ENCODE measurements at regions not wholly inside any gene's neighbourhood (a gene's known extent, or its start where the extent isn't known, plus 50 kb on each side); places are given as distances from the start of the nearest gene placed in this dataset.

DNA sequence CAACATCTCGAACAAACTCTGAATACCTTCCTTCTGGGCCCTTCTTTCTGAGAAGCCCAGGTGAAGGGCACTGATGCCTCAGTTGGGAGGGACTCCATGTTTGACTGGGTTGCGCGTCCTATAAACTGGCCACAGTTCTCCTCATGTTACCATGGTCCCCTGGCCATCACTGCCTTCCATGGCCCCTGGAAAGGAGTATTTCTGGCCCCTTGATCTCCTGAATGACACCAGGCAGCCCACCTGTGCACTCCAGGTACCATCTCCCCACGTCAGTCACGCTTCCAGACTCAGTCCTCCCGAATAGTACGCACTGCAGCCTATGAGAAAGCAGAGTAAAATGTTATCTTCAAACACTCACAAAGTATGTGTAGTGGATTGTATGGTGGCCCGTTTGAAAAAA lies 73.9 kb downstream of the ACKR3 start:
- ChIA-PET CTCF (ENCODE audit: low intra/inter-chr PET ratio, low total read pairs) (no interaction called here), POLR2A (no interaction called here)
- Histone ChIP-seq H4K20me1 (ENCODE audit: insufficient read depth, low read length) (no peaks in the 10 kb centered on the region), H3K9ac (ENCODE audit: insufficient read depth, low read depth, low read length) (no peak overlapping the region), H3K4me1 (ENCODE audit: insufficient read depth, low read length) (peaks cover 15% of the 10 kb centered on the region; the same call in 1 of the 2 replicates), H3K4me3 (replicated peaks in 1 of 3; ENCODE audit: insufficient read depth in 1 of 3, low read depth in 2 of 3, low read length in 3 of 3) (no peak overlapping the region), H3K27ac (ENCODE audit: extremely low read length, insufficient read depth, low read length) (no peak overlapping the region), H3K27me3 (ENCODE audit: control insufficient read depth in 1 of 2, insufficient read depth in 2 of 2, low read length in 2 of 2) (peaks cover 0 to 10% of the 10 kb centered on the region in 2 experiments; a peak in 1 of 5 replicates), H3K36me3 (replicated peaks in 1 of 2; ENCODE audit: control insufficient read depth in 1 of 2, insufficient read depth in 2 of 2, low read length in 2 of 2) (no peaks in the 10 kb centered on the region), H3K9me3 (ENCODE audit: low read length) (0 out of 2 replicates have a peak, but pooled peaks cover 9% of the 10 kb centered on the region), H2AFZ (ENCODE audit: low read length) (no peak overlapping the region), H3K4me2 (ENCODE audit: low read depth, low read length) (no peak overlapping the region), H3K79me2 (ENCODE audit: insufficient read depth, low read length) (no peaks in the 10 kb centered on the region)
- BruUV-seq (replicated peaks), result no TSS peak
- DNase-seq (ENCODE audit: low spot score), result no peak
- intact Hi-C loops (cut with micrococcal nuclease; ENCODE audit: unreplicated experiment) (no loop called here), in situ Hi-C loops (cut with HindIII; ENCODE audit: extremely low pct_ligation_motif_present, low pct_unique_long_range_greater_than_20kb) (no loop called here)
- no peak for ATAC-seq
- no peak for FAIRE-seq
- 37% methylated on average over 8 of the region's 8 CpGs for WGBS (ENCODE audit: low lambda C conversion rate)
- TF ChIP-seq, protein P1, sequence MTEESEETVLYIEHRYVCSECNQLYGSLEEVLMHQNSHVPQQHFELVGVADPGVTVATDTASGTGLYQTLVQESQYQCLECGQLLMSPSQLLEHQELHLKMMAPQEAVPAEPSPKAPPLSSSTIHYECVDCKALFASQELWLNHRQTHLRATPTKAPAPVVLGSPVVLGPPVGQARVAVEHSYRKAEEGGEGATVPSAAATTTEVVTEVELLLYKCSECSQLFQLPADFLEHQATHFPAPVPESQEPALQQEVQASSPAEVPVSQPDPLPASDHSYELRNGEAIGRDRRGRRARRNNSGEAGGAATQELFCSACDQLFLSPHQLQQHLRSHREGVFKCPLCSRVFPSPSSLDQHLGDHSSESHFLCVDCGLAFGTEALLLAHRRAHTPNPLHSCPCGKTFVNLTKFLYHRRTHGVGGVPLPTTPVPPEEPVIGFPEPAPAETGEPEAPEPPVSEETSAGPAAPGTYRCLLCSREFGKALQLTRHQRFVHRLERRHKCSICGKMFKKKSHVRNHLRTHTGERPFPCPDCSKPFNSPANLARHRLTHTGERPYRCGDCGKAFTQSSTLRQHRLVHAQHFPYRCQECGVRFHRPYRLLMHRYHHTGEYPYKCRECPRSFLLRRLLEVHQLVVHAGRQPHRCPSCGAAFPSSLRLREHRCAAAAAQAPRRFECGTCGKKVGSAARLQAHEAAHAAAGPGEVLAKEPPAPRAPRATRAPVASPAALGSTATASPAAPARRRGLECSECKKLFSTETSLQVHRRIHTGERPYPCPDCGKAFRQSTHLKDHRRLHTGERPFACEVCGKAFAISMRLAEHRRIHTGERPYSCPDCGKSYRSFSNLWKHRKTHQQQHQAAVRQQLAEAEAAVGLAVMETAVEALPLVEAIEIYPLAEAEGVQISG (CRISPR knock-in tag; IDR thresholded peaks at IDR 0.05), result no peak
- TF ChIP-seq MIER2 (CRISPR knock-in tag; IDR thresholded peaks at IDR 0.05), result no peak

DNA sequence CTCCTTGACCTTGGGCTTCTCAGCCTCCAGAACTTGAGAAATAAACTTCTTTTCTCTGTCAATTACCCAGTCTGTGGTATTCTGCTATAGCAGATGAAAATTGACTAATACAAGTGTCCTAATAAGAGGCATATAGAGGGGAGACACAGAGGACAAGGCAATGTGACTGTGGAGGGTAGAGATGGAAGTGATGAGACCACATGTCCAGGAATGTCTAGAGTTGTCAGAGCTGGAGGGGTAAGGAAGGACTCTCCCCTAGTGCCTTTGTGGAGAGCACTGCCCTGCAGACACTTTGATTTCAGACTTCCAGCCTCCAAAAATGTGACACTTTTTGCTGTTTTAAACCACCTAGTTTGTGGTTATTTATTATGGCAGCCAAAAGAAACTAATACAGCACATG lies 74.4 kb downstream of the ACKR3 start:
- ATAC-seq (no peak), DNase-seq (ENCODE audit: low spot score) (no peak), FAIRE-seq (no peak)
- Histone ChIP-seq H3K9me3 (ENCODE audit: low read length) (0 out of 2 replicates have a peak, but pooled peaks cover 9% of the 10 kb centered on the region), H2AFZ (ENCODE audit: low read length) (no peak overlapping the region), H3K27me3 (ENCODE audit: control insufficient read depth in 1 of 2, insufficient read depth in 2 of 2, low read length in 2 of 2) (peaks cover 0 to 10% of the 10 kb centered on the region in 2 experiments; a peak in 1 of 5 replicates), H3K4me2 (ENCODE audit: low read depth, low read length) (no peak overlapping the region), H4K20me1 (ENCODE audit: insufficient read depth, low read length) (no peaks in the 10 kb centered on the region), H3K4me1 (ENCODE audit: insufficient read depth, low read length) (peaks cover 15% of the 10 kb centered on the region; the same call in 1 of the 2 replicates), H3K36me3 (replicated peaks in 1 of 2; ENCODE audit: control insufficient read depth in 1 of 2, insufficient read depth in 2 of 2, low read length in 2 of 2) (no peaks in the 10 kb centered on the region), H3K79me2 (ENCODE audit: insufficient read depth, low read length) (no peaks in the 10 kb centered on the region), H3K27ac (ENCODE audit: extremely low read length, insufficient read depth, low read length) (no peak overlapping the region), H3K9ac (ENCODE audit: insufficient read depth, low read depth, low read length) (no peak overlapping the region), H3K4me3 (replicated peaks in 1 of 3; ENCODE audit: insufficient read depth in 1 of 3, low read depth in 2 of 3, low read length in 3 of 3) (no peak overlapping the region)
- CTCF ChIA-PET (ENCODE audit: low intra/inter-chr PET ratio, low total read pairs), result no interaction called here
- POLR2A ChIA-PET, result no interaction called here
- no TSS peak for BruUV-seq (replicated peaks)
- in situ Hi-C loops (cut with HindIII; ENCODE audit: extremely low pct_ligation_motif_present, low pct_unique_long_range_greater_than_20kb), result no loop called here
- intact Hi-C loops (cut with micrococcal nuclease; ENCODE audit: unreplicated experiment), result no loop called here
- TF ChIP-seq ZNF549 (CRISPR knock-in tag; IDR thresholded peaks at IDR 0.05), result no peak
- no peak for TF ChIP-seq ARNTL (CRISPR knock-in tag; IDR thresholded peaks at IDR 0.05)
- no peak for TF ChIP-seq ZNF577 (CRISPR knock-in tag; IDR thresholded peaks at IDR 0.05; ENCODE audit: borderline replicate concordance, low read depth)
- TF ChIP-seq CC2D1A (CRISPR knock-in tag; IDR thresholded peaks at IDR 0.05), result no peak
- TF ChIP-seq ZNF232 (CRISPR knock-in tag; IDR thresholded peaks at IDR 0.05; ENCODE audit: borderline replicate concordance), result no peak
- TF ChIP-seq, protein P2, sequence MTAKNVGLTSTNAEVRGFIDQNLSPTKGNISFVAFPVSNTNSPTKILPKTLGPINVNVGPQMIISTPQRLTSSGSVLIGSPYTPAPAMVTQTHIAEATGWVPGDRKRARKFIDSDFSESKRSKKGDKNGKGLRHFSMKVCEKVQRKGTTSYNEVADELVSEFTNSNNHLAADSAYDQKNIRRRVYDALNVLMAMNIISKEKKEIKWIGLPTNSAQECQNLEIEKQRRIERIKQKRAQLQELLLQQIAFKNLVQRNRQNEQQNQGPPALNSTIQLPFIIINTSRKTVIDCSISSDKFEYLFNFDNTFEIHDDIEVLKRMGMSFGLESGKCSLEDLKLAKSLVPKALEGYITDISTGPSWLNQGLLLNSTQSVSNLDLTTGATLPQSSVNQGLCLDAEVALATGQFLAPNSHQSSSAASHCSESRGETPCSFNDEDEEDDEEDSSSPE (CRISPR knock-in tag; IDR thresholded peaks at IDR 0.05), result no peak
- TF ChIP-seq, protein P3, sequence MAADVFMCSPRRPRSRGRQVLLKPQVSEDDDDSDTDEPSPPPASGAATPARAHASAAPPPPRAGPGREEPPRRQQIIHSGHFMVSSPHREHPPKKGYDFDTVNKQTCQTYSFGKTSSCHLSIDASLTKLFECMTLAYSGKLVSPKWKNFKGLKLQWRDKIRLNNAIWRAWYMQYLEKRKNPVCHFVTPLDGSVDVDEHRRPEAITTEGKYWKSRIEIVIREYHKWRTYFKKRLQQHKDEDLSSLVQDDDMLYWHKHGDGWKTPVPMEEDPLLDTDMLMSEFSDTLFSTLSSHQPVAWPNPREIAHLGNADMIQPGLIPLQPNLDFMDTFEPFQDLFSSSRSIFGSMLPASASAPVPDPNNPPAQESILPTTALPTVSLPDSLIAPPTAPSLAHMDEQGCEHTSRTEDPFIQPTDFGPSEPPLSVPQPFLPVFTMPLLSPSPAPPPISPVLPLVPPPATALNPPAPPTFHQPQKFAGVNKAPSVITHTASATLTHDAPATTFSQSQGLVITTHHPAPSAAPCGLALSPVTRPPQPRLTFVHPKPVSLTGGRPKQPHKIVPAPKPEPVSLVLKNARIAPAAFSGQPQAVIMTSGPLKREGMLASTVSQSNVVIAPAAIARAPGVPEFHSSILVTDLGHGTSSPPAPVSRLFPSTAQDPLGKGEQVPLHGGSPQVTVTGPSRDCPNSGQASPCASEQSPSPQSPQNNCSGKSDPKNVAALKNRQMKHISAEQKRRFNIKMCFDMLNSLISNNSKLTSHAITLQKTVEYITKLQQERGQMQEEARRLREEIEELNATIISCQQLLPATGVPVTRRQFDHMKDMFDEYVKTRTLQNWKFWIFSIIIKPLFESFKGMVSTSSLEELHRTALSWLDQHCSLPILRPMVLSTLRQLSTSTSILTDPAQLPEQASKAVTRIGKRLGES (CRISPR knock-in tag; IDR thresholded peaks at IDR 0.05; ENCODE audit: borderline replicate concordance), result no peak

All from HepG2 (cell line).